Sigmoid colon (tissue), 6 donors: ENCODE measurements at regions not wholly inside any gene's neighbourhood (a gene's known extent, or its start where the extent isn't known, plus 50 kb on each side); places are given as distances from the start of the nearest gene placed in this dataset.

ENCODE experiments used
- DNase-seq: peaks from one replicate; pipeline ENCODE4 v3.0.0-alpha.2; 2019
- H3K27ac ChIP-seq, 4 donors: fragments of 200-600 bp; sonication (generic); one replicate each; pipeline ENCODE4 v1.5.1; 2016 to 2019; ENCODE audit warnings: mild to moderate bottlenecking in 1 of 4
- H3K27me3 ChIP-seq, 3 donors: fragments of 200-600 bp; sonication (generic); one replicate each; pipeline ENCODE4 v1.5.1; 2019; ENCODE audit warnings: mild to moderate bottlenecking in 1 of 3
- H3K36me3 ChIP-seq, 4 donors: fragments of 200-600 bp; sonication (generic); one replicate each; pipeline ENCODE4 v1.5.1; 2016 to 2019
- H3K4me1 ChIP-seq, 4 donors: fragments of 200-600 bp; sonication (generic); one replicate each; pipeline ENCODE4 v1.5.1; 2017 to 2019
- H3K4me3 ChIP-seq, 4 donors: fragments of 200-600 bp; sonication (generic); one replicate each; pipeline ENCODE4 v1.5.1; 2017 to 2019; ENCODE audit warnings: mild to moderate bottlenecking in 2 of 4, moderate library complexity in 1 of 4
- H3K9me3 ChIP-seq, 4 donors: fragments of 200-600 bp in 3 of 4; sonication (generic) in 3 of 4; one replicate each; pipeline versions ENCODE4 v1.5.1 to v1.6.1; 2013 to 2019
- EP300 ChIP-seq, 4 donors: sonication (generic); formaldehyde crosslinking; IDR thresholded peaks; one replicate each; pipeline ENCODE4 v1.6.1; 2017; ENCODE audit warnings: antibody characterized with exemption in 4 of 4
- POLR2A ChIP-seq, 2 donors: fragments of 450-650 bp; IDR thresholded peaks; one replicate each; pipeline ENCODE4 v1.6.1; 2016; ENCODE audit warnings: antibody characterized with exemption in 2 of 2, mild to moderate bottlenecking in 2 of 2, moderate library complexity in 2 of 2
- POLR2AphosphoS5 ChIP-seq, 4 donors: sonication (generic); formaldehyde crosslinking; IDR thresholded peaks; one replicate each; pipeline ENCODE4 v1.6.1; 2017; ENCODE audit warnings: antibody characterized with exemption in 4 of 4
- WGBS, 2 donors: extraction: QIAGEN DNeasy Blood & Tissue Kit; methylation state at CpG; one replicate each; pipeline ENCODE4 v1.1.7; 2013; 5-methylcytosine and 5-hydroxymethylcytosine counted together
- intact Hi-C: fragments of 100-400 bp; cut with DNase I; formaldehyde crosslinking; loops from one replicate; pipeline ENCODE4 v1.15.1; 2023
- TF ChIP-seq, protein P1 (sequence below), 4 experiments: fragments of 450-650 bp in 3 of 4; fragments of 200-600 bp in 1 of 4; IDR thresholded peaks; one replicate each; pipeline ENCODE4 v1.5.1; 2016 to 2019; ENCODE audit warnings: antibody characterized with exemption in 4 of 4, mild to moderate bottlenecking in 3 of 4, moderate library complexity in 2 of 4
- donor health status: healthy with polysubstance abuse.
- donor health status: healthy.

GRCh38 chr3:43913036-43913948 is 222.6 kb downstream of the ABHD5 start:
- Histone ChIP-seq H3K4me1 (no peaks in the 10 kb centered on the region), H3K27ac (no peak overlapping the region), H3K9me3 (peaks cover 0 to 5% (median 2%) of the 10 kb centered on the region in 4 donors), H3K36me3 (no peaks in the 10 kb centered on the region), H3K4me3 (no peak overlapping the region), H3K27me3 (no peaks in the 10 kb centered on the region)
- intact Hi-C loops = no loop called here
- WGBS, 2 donors = 89 to 91% methylated on average over 8 of the region's 8 CpGs
- no peak for DNase-seq
- no peak for TF ChIP-seq EP300 (IDR thresholded peaks at IDR 0.05)
- no peak for TF ChIP-seq POLR2A (IDR thresholded peaks at IDR 0.05)
- no peak for TF ChIP-seq POLR2AphosphoS5 (IDR thresholded peaks at IDR 0.05)
- TF ChIP-seq, protein P1, sequence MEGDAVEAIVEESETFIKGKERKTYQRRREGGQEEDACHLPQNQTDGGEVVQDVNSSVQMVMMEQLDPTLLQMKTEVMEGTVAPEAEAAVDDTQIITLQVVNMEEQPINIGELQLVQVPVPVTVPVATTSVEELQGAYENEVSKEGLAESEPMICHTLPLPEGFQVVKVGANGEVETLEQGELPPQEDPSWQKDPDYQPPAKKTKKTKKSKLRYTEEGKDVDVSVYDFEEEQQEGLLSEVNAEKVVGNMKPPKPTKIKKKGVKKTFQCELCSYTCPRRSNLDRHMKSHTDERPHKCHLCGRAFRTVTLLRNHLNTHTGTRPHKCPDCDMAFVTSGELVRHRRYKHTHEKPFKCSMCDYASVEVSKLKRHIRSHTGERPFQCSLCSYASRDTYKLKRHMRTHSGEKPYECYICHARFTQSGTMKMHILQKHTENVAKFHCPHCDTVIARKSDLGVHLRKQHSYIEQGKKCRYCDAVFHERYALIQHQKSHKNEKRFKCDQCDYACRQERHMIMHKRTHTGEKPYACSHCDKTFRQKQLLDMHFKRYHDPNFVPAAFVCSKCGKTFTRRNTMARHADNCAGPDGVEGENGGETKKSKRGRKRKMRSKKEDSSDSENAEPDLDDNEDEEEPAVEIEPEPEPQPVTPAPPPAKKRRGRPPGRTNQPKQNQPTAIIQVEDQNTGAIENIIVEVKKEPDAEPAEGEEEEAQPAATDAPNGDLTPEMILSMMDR (IDR thresholded peaks at IDR 0.05) = no peak

DNA sequence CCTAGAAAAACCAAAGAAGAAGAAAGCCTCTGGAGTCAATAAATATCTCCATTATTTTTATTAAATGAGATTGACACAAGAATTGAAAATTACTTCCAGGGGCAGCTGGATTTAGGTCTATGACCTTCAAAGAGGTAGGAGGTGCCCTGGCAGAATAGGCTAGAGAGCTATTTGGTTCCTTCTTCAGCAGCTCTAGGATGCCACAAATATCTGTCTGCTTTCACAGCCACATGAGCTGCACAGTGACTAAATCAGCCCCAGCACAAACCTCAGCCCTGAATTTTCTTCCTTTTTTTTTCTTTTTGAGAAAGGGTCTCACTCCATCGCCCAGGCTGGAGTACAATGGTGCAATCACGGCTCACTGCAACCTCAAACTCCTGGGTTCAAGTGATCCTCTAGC is 223.5 kb downstream of the ABHD5 start:
- no peaks in the 10 kb centered on the region for H3K27me3 ChIP-seq
- 94 to 99% methylated on average over 2 of the region's 2 CpGs for WGBS, 2 donors
- no peaks in the 10 kb centered on the region for H3K4me1 ChIP-seq
- H3K9me3 ChIP-seq = peaks cover 0 to 5% (median 2%) of the 10 kb centered on the region in 4 donors
- TF ChIP-seq POLR2A (IDR thresholded peaks at IDR 0.05) (no peak), POLR2AphosphoS5 (IDR thresholded peaks at IDR 0.05) (no peak), EP300 (IDR thresholded peaks at IDR 0.05) (no peak)
- TF ChIP-seq, protein P1 (IDR thresholded peaks at IDR 0.05) = no peak
- no peak overlapping the region for H3K4me3 ChIP-seq
- H3K27ac ChIP-seq = no peak overlapping the region
- no peak for DNase-seq
- intact Hi-C loops = no loop called here
- no peaks in the 10 kb centered on the region for H3K36me3 ChIP-seq

DNA sequence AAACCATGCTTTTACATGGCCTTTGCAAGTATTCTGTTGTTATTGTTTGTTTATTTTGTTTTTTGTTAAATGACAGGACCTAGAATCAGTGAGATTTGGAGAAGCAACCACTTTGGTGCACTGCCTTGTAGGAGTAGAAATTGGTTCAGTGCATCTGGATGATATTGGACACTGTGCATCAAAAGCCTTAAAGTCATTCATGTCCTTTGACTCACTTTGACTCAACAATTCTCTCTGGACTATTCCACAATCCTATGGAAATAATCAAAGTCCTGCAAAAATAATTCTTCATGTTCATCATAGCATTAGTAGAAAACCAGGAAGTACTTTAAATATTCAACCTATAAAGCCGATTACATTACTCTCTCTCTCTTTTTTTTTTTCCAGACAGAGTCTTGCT is 224.8 kb downstream of the ABHD5 start:
- no peaks in the 10 kb centered on the region for H3K4me1 ChIP-seq
- H3K9me3 ChIP-seq = peaks cover 0 to 5% (median 2%) of the 10 kb centered on the region in 4 donors
- no peak for DNase-seq
- no peaks in the 10 kb centered on the region for H3K27me3 ChIP-seq
- no peaks in the 10 kb centered on the region for H3K36me3 ChIP-seq
- H3K27ac ChIP-seq = no peak overlapping the region
- 78 to 87% methylated on average over 1 of the region's 1 CpG for WGBS, 2 donors
- intact Hi-C loops = no loop called here
- no peak for TF ChIP-seq POLR2AphosphoS5 (IDR thresholded peaks at IDR 0.05)
- TF ChIP-seq EP300 (IDR thresholded peaks at IDR 0.05) = no peak
- no peak for TF ChIP-seq POLR2A (IDR thresholded peaks at IDR 0.05)
- TF ChIP-seq, protein P1 (IDR thresholded peaks at IDR 0.05) = no peak
- H3K4me3 ChIP-seq = no peak overlapping the region

GRCh38 chr3:43917361-43917760 is 226.6 kb downstream of the ABHD5 start:
- no peak for DNase-seq

More at GRCh38 chr3:43917361-43917760, 226.6 kb downstream of the ABHD5 start:
- 92 to 94% methylated on average over 3 of the region's 3 CpGs for WGBS, 2 donors
- peaks cover 0 to 5% (median 2%) of the 10 kb centered on the region in 4 donors for H3K9me3 ChIP-seq
- H3K4me1 ChIP-seq = no peaks in the 10 kb centered on the region
- no peak overlapping the region for H3K4me3 ChIP-seq
- no peaks in the 10 kb centered on the region for H3K36me3 ChIP-seq
- TF ChIP-seq EP300 (IDR thresholded peaks at IDR 0.05) (no peak), POLR2AphosphoS5 (IDR thresholded peaks at IDR 0.05) (no peak), POLR2A (IDR thresholded peaks at IDR 0.05) (no peak)
- TF ChIP-seq, protein P1 (IDR thresholded peaks at IDR 0.05) = no peak
- intact Hi-C loops = no loop called here
- no peak overlapping the region for H3K27ac ChIP-seq
- H3K27me3 ChIP-seq = peaks cover 0 to 15% (median 0%) of the 10 kb centered on the region in 3 donors
